ENCODE measurements at regions not wholly inside any gene's neighbourhood (a gene's known extent, or its start where the extent isn't known, plus 50 kb on each side); places are given as distances from the start of the nearest gene placed in this dataset.
"Not testable (repeated sequence)": the region's sequence is repeated elsewhere in the genome, so short reads cannot be mapped to it uniquely, and the experiment has no call there.

DNA sequence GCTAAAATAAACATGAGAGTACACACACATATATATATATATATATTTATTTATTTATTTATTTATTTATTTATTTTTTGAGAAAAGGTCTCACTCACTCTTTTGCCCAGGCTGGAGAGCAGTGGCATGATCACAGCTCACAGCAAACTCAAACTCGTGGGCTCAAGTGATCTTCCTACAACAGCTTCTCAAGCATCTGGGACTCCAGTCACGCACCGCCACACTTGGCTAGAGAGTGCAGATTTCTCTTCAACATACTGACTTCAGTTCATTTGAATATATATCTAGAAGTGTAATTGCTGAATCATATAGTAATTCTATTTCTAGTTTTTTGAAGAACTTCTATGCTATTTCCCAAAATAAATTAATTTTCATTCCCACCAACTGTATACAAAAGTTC is 1711.8 kb downstream of the SLITRK5 start:
- 86 to 97% methylated on average over 1 to 3 of the region's 3 CpGs for WGBS, 2 donors (ENCODE audit: low coverage in 1 of 2)
- Histone ChIP-seq H3K27ac (no peak overlapping the region), H3K4me3 (no peak overlapping the region), H3K27me3 (no peaks in the 10 kb centered on the region), H3K9me3 (no peaks in the 10 kb centered on the region), H3K4me1 (no peaks in the 10 kb centered on the region), H3K36me3 (no peaks in the 10 kb centered on the region)
- TF ChIP-seq POLR2A (IDR thresholded peaks at IDR 0.05), result no peak
- no peak for TF ChIP-seq EP300 (IDR thresholded peaks at IDR 0.05)
- TF ChIP-seq, protein P1, sequence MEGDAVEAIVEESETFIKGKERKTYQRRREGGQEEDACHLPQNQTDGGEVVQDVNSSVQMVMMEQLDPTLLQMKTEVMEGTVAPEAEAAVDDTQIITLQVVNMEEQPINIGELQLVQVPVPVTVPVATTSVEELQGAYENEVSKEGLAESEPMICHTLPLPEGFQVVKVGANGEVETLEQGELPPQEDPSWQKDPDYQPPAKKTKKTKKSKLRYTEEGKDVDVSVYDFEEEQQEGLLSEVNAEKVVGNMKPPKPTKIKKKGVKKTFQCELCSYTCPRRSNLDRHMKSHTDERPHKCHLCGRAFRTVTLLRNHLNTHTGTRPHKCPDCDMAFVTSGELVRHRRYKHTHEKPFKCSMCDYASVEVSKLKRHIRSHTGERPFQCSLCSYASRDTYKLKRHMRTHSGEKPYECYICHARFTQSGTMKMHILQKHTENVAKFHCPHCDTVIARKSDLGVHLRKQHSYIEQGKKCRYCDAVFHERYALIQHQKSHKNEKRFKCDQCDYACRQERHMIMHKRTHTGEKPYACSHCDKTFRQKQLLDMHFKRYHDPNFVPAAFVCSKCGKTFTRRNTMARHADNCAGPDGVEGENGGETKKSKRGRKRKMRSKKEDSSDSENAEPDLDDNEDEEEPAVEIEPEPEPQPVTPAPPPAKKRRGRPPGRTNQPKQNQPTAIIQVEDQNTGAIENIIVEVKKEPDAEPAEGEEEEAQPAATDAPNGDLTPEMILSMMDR (IDR thresholded peaks at IDR 0.05), result no peak
- TF ChIP-seq POLR2AphosphoS5 (IDR thresholded peaks at IDR 0.05), result no peak
- ATAC-seq, result no peak

DNA sequence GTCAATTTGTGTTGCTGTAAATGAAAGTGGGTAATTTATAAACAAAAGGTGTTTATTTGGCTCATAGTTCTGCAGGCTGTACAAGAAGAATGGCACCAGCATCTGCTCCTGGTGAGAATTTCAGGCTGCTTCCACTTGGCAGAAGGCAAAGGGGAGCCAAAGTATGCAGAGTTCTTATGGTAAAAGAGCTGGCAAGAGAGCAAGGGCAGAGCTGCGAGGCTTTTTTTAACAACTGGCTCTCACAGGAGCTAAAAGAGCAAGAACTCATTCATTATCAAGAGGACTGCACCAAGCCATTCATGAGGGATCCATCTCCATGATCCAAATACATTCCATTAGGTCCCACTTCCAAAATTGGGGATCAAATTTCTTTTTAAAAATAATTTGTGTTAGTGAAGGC is 1712.7 kb downstream of the SLITRK5 start:
- Histone ChIP-seq H3K27me3 (no peaks in the 10 kb centered on the region), H3K9me3 (no peaks in the 10 kb centered on the region), H3K4me1 (no peaks in the 10 kb centered on the region), H3K4me3 (no peak overlapping the region), H3K27ac (no peak overlapping the region), H3K36me3 (no peaks in the 10 kb centered on the region)
- 78% methylated on average over 1 of the region's 1 CpG; no CpG with 5 or more reads in 1 of the 2 donors for WGBS, 2 donors (ENCODE audit: low coverage in 1 of 2)
- TF ChIP-seq, protein P1 (IDR thresholded peaks at IDR 0.05), result no peak
- ATAC-seq, result no peak

DNA sequence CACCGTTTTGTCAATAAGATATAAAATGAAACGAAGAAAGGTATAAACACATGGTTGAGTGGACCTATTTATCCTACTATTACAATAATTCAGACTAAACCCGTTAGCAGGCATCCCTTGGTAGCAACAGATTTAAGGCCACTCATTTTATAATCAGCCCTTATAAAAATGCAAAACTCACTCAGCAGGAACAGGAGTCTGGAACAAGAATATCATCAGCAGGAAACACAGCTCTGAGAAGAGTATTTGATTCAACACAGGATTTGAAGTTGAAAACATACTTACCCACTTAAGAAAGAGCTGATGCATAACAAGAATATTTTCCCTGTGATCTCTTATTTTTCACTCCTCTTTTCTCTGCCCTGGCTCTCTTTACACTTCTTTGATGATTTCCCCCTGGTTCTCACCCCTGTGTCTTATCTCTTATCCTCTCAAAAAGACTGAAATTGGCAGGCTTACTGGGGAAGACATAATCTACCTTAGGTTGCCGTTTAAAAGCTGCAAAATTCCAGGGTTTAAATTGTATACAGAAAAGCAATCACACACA is 1722.7 kb downstream of the SLITRK5 start:
- Histone ChIP-seq H3K9me3 (peaks cover 0 to 14% (median 0%) of the 10 kb centered on the region in 3 donors), H3K36me3 (no peaks in the 10 kb centered on the region), H3K4me1 (no peaks in the 10 kb centered on the region), H3K27ac (no peak overlapping the region), H3K4me3 (no peak overlapping the region), H3K27me3 (no peaks in the 10 kb centered on the region)
- 48 to 59% methylated on average over 3 to 4 of the region's 4 CpGs for WGBS, 2 donors (ENCODE audit: low coverage in 1 of 2)
- no peak for TF ChIP-seq EP300 (IDR thresholded peaks at IDR 0.05)
- TF ChIP-seq, protein P1 (IDR thresholded peaks at IDR 0.05), result no peak
- no peak for TF ChIP-seq POLR2AphosphoS5 (IDR thresholded peaks at IDR 0.05)
- no peak for TF ChIP-seq POLR2A (IDR thresholded peaks at IDR 0.05)
- no peak for ATAC-seq

DNA sequence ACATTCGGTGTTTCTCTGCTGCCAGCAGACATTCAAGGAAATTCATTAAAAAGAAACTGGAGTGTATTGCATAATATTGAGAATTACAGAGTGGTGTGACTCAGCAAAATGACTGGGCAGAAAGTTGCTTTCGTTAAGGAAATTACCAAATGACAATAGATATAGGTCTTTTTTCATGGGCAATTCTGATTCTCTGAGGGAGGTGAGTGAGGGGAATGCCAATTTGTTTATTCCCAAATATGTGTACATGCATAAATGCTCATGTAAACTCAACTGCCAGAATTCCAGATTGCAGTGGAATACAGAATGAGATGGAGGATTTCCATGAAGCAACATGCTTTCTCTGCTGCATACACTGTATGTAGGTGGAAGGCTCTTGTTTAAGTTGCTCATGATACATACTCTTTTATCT is 1730.1 kb downstream of the SLITRK5 start:
- Histone ChIP-seq H3K9me3 (peaks cover 0 to 14% (median 0%) of the 10 kb centered on the region in 3 donors), H3K4me3 (no peak overlapping the region), H3K36me3 (no peaks in the 10 kb centered on the region), H3K27me3 (no peaks in the 10 kb centered on the region), H3K27ac (no peak overlapping the region), H3K4me1 (no peaks in the 10 kb centered on the region)
- TF ChIP-seq EP300 (IDR thresholded peaks at IDR 0.05) (no peak), POLR2A (IDR thresholded peaks at IDR 0.05) (no peak), POLR2AphosphoS5 (IDR thresholded peaks at IDR 0.05) (no peak)
- TF ChIP-seq, protein P1 (IDR thresholded peaks at IDR 0.05), result no peak
- WGBS, 2 donors (ENCODE audit: low coverage in 1 of 2), result 29 to 56% methylated on average over 2 of the region's 2 CpGs
- ATAC-seq, result no peak

DNA sequence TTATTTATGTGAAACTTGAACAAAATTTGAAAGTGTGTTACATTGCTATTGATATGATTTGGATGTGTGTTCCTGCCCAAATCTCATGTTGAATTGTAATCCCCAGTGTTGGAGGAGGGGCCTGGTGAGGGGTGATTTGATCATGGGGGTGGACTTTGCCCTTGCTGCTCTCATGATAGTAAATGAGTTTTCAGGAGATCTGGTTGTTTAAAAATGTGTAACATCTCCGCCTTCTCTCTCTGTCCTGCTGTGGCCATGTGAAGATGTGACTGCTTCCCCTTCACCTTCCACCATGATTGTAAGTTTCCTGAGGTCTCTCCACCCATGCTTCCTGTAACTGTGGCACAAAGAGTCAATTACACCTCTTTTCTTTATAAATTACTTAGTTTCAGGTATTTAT is 1731.0 kb downstream of the SLITRK5 start:
- no peak for ATAC-seq
- no peak overlapping the region for H3K4me3 ChIP-seq
- H3K4me1 ChIP-seq, result no peaks in the 10 kb centered on the region
- H3K27ac ChIP-seq, result no peak overlapping the region
- TF ChIP-seq POLR2AphosphoS5 (IDR thresholded peaks at IDR 0.05), result no peak
- TF ChIP-seq, protein P1 (IDR thresholded peaks at IDR 0.05), result no peak
- TF ChIP-seq POLR2A (IDR thresholded peaks at IDR 0.05), result no peak
- no peak for TF ChIP-seq EP300 (IDR thresholded peaks at IDR 0.05)
- H3K27me3 ChIP-seq, result no peaks in the 10 kb centered on the region
- H3K9me3 ChIP-seq, result peaks cover 0 to 6% (median 0%) of the 10 kb centered on the region in 3 donors
- H3K36me3 ChIP-seq, result no peaks in the 10 kb centered on the region
- WGBS, 2 donors (ENCODE audit: low coverage in 1 of 2), result 90 to 91% methylated on average over 1 of the region's 1 CpG

DNA sequence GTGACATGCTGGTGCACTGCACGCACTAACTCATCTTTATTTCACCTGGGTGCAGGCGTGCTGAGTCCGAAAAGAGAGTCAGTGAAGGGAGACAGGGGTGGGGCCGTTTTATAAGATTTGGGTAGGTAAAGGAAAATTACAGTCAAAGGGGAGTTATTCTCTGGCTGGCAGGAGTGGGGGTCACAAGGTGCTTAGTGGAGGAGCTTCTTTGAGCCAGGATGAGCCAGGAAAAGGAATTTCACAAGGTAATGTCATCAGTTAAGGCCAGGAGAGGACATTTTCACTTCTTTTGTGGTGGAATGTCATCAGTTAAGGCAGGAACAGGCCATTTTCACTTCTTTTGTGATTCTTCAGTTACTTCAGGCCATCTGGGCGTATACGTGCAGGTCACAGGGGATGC is 1734.9 kb downstream of the SLITRK5 start:
- not testable (repeated sequence) for H3K36me3 ChIP-seq, H3K27ac ChIP-seq, H3K4me1 ChIP-seq, H3K4me3 ChIP-seq, ATAC-seq, H3K27me3 ChIP-seq, H3K9me3 ChIP-seq
- 78 to 94% methylated on average over 4 to 5 of the region's 6 CpGs for WGBS, 2 donors (ENCODE audit: low coverage in 1 of 2)

Measured in gastroesophageal sphincter (tissue), 4 donors.